SJCRH30 (cell line): ENCODE measurements at regions not wholly inside any gene's neighbourhood (a gene's known extent, or its start where the extent isn't known, plus 50 kb on each side); places are given as distances from the start of the nearest gene placed in this dataset.

Experiments
- DNase-seq, 2 experiments: peaks; one replicate each; pipeline ENCODE4 v3.0.0-alpha.2; 2015 to 2020
- H3K27ac ChIP-seq: fragments of 250-450 bp; sonication (Bioruptor Pico); 2 replicates; pipeline ENCODE4 v1.5.1; 2020; ENCODE audit warnings: mild to moderate bottlenecking, moderate library complexity
- H3K27me3 ChIP-seq: fragments of 250-450 bp; sonication (Bioruptor Pico); 2 replicates; pipeline ENCODE4 v1.5.1; 2020; ENCODE audit warnings: mild to moderate bottlenecking, moderate library complexity
- H3K36me3 ChIP-seq: fragments of 250-450 bp; sonication (Bioruptor Pico); 2 replicates; pipeline ENCODE4 v1.5.1; 2020; ENCODE audit warnings: mild to moderate bottlenecking, moderate library complexity
- H3K4me1 ChIP-seq: fragments of 250-450 bp; sonication (Bioruptor Pico); 2 replicates; pipeline ENCODE4 v1.5.1; 2020; ENCODE audit warnings: mild to moderate bottlenecking, moderate library complexity
- H3K4me3 ChIP-seq: fragments of 250-450 bp; sonication (Bioruptor Pico); 2 replicates; pipeline ENCODE4 v1.5.1; 2020; ENCODE audit warnings: mild to moderate bottlenecking, moderate library complexity
- H3K9me3 ChIP-seq: fragments of 250-450 bp; sonication (Bioruptor Pico); replicated peaks from 2 replicates; pipeline ENCODE4 v1.5.1; 2020; ENCODE audit warnings: mild to moderate bottlenecking, moderate library complexity

DNA sequence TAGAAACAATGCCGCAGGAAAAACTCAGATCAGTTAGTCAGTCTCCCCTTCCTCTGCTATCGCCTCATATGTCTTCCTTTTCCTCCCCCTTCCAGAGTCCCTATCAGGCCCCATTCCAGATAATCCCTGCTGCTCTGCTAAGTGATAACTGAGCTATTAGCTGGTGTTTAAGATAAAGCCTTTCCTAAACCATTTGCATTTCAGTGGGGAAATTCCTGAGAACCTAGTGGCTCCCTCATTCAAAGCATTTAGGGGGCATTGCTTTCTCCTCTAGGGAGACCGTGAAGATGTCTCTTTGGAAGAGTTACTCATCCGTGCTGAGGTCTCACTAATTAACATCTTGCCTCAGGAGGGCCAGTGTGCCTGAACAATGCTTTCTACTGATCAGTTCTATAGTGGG is 401.6 kb downstream of the NPIPA7 start:
- Histone ChIP-seq H3K4me3 (no peak overlapping the region), H3K9me3 (no peaks in the 10 kb centered on the region), H3K36me3 (no peaks in the 10 kb centered on the region), H3K27me3 (no peaks in the 10 kb centered on the region), H3K4me1 (no peaks in the 10 kb centered on the region), H3K27ac (no peak overlapping the region)
- DNase-seq = no peak

DNA sequence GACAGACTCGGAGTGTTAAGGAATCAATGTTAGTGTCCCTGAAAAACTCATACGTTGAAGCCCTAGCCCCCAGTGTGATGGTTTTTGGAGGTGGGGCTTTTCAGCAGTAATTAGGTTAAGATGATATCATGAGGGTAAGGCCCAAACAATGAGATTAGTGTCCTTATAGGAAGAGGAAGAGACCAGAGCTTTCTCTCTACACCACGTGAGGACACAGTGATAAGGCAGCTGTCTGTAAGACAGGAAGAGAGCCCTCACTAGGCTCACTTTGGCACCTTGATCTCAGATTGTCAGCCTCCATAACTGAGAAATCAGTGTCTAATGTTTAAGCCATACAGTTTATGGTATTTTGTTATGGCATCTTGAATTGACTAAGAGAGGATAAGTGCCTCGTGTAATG is 403.2 kb downstream of the NPIPA7 start:
- Histone ChIP-seq H3K27ac (no peak overlapping the region), H3K36me3 (no peaks in the 10 kb centered on the region), H3K4me1 (no peaks in the 10 kb centered on the region), H3K27me3 (no peaks in the 10 kb centered on the region), H3K4me3 (no peak overlapping the region), H3K9me3 (no peaks in the 10 kb centered on the region)
- DNase-seq = no peak

DNA sequence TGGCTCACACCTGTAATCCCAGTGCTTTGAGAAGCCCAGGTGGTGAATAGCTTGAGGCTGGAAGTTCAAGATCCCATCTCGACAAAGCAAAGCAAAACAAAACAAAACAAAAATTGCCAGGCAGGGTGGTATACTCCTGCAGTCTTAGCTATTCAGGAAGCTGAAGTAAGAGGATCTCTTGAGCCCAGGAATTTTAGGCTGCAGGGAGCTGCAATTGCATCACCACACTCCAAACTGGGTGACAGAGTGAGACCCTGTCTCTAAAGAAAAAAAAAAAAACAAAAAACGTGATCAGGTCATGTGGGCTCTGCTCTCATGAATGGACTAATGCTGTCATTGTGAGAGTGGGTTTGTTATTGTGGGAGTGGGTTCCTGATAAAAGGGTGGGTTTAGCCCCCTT is 409.1 kb downstream of the NPIPA7 start:
- DNase-seq = no peak
- Histone ChIP-seq H3K9me3 (no peaks in the 10 kb centered on the region), H3K27me3 (no peaks in the 10 kb centered on the region), H3K36me3 (no peaks in the 10 kb centered on the region), H3K27ac (no peak overlapping the region), H3K4me3 (no peak overlapping the region), H3K4me1 (no peaks in the 10 kb centered on the region)

DNA sequence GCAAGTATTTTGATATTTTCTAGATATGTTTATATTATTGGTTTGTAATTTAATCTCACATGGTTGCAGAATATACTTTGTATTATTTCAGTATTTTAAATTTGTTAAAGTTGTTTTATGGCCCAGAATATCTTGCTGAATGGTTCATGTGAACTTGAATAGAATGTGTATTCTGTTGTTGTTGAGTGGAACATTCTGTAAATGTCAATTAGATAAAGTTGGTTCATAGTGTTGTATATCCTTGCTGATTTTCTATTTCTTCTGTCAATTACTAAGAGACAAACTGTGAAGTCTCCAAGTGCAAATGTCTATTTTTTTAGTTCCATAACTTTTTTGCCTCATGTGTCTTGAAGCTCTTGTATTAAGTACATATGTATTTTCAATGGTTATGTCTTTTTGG is 411.7 kb downstream of the NPIPA7 start:
- Histone ChIP-seq H3K4me3 (no peak overlapping the region), H3K27ac (no peak overlapping the region), H3K36me3 (no peaks in the 10 kb centered on the region), H3K9me3 (no peaks in the 10 kb centered on the region), H3K27me3 (no peaks in the 10 kb centered on the region), H3K4me1 (no peaks in the 10 kb centered on the region)
- DNase-seq = no peak

DNA sequence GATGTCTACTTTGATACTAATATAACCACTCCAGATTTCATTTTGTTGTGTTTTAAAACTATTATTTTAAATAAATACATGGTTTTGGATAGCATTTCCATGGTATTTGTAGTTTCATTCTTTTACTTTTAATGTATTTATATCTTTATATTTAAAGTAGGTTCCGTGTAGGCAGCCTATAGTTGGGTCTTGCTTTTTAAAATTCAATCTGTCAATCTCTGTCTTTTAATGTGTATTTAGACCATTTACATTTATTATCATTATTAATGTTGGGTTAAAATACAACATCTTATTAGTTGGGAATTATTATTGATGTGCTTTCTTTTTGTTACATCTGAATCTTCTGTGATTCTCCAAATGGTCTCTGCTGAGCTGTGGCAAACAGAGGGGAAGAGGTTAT is 412.1 kb downstream of the NPIPA7 start:
- H3K9me3 ChIP-seq = no peaks in the 10 kb centered on the region
- H3K27me3 ChIP-seq = no peaks in the 10 kb centered on the region
- H3K36me3 ChIP-seq = no peaks in the 10 kb centered on the region
- no peak overlapping the region for H3K27ac ChIP-seq
- no peak overlapping the region for H3K4me3 ChIP-seq
- DNase-seq = no peak
- H3K4me1 ChIP-seq = no peaks in the 10 kb centered on the region

GRCh38 chr16:16797239-16797638 is 418.3 kb downstream of the NPIPA7 start:
- peak; percentile 15 to 38 for DNase-seq
- Histone ChIP-seq H3K4me1 (no peaks in the 10 kb centered on the region), H3K27ac (no peak overlapping the region), H3K4me3 (no peak overlapping the region), H3K36me3 (no peaks in the 10 kb centered on the region), H3K27me3 (no peaks in the 10 kb centered on the region), H3K9me3 (no peaks in the 10 kb centered on the region)

- H3K9me3 ChIP-seq = no peaks in the 10 kb centered on the region
- no peaks in the 10 kb centered on the region for H3K4me1 ChIP-seq
- no peak overlapping the region for H3K27ac ChIP-seq
- H3K27me3 ChIP-seq = no peaks in the 10 kb centered on the region
- no peaks in the 10 kb centered on the region for H3K36me3 ChIP-seq
- no peak overlapping the region for H3K4me3 ChIP-seq
- no peak for DNase-seq
Measured at GRCh38 chr16:16798504-16798903, 419.6 kb downstream of the NPIPA7 start.

- no peaks in the 10 kb centered on the region for H3K9me3 ChIP-seq
- H3K4me3 ChIP-seq = no peak overlapping the region
- H3K36me3 ChIP-seq = no peaks in the 10 kb centered on the region
- H3K27me3 ChIP-seq = no peaks in the 10 kb centered on the region
- no peak overlapping the region for H3K27ac ChIP-seq
- DNase-seq = no peak
- no peaks in the 10 kb centered on the region for H3K4me1 ChIP-seq
Measured at GRCh38 chr16:16805809-16806208, 426.9 kb downstream of the NPIPA7 start.

DNA sequence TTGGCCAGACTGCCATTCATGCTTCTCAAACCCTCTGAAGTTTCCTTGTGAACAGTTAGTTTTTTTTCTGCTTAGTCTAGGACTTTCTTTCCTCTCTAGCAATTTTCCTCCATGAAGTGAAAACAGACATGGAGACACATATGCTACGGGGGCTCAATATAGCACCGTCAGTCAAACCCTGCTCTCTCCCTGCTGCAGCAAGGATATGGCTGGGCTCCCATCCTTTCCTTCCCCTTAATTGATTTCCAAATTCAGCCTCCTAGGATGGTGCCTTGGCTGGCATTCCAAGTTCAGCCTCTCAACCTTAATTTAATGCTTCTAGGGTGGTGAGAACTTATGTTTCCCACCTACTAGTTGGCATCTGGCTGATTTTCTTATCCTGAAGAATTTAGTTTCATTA is 436.7 kb downstream of the NPIPA7 start:
- Histone ChIP-seq H3K36me3 (no peaks in the 10 kb centered on the region), H3K27me3 (no peaks in the 10 kb centered on the region), H3K4me3 (no peak overlapping the region), H3K27ac (no peak overlapping the region), H3K9me3 (no peaks in the 10 kb centered on the region), H3K4me1 (no peaks in the 10 kb centered on the region)
- DNase-seq = no peak

GRCh38 chr16:16817196-16817595 is 438.3 kb downstream of the NPIPA7 start:
- Histone ChIP-seq H3K27ac (no peak overlapping the region), H3K9me3 (no peaks in the 10 kb centered on the region), H3K4me3 (no peak overlapping the region), H3K36me3 (no peaks in the 10 kb centered on the region), H3K27me3 (no peaks in the 10 kb centered on the region), H3K4me1 (no peaks in the 10 kb centered on the region)
- DNase-seq = no peak

GRCh38 chr16:16821261-16821660 is 442.3 kb downstream of the NPIPA7 start:
- Histone ChIP-seq H3K36me3 (no peaks in the 10 kb centered on the region), H3K27ac (no peak overlapping the region), H3K27me3 (no peaks in the 10 kb centered on the region), H3K4me1 (no peaks in the 10 kb centered on the region), H3K4me3 (no peak overlapping the region), H3K9me3 (no peaks in the 10 kb centered on the region)
- DNase-seq = no peak

GRCh38 chr16:16828913-16829398 is 450.0 kb downstream of the NPIPA7 start:
- DNase-seq = peak in 1 of 2 experiments; percentile 9
- Histone ChIP-seq H3K27me3 (no peaks in the 10 kb centered on the region), H3K36me3 (no peaks in the 10 kb centered on the region), H3K27ac (no peak overlapping the region), H3K4me1 (no peaks in the 10 kb centered on the region), H3K9me3 (no peaks in the 10 kb centered on the region), H3K4me3 (no peak overlapping the region)

- no peaks in the 10 kb centered on the region for H3K9me3 ChIP-seq
- H3K4me1 ChIP-seq = no peaks in the 10 kb centered on the region
- no peak overlapping the region for H3K4me3 ChIP-seq
- H3K27ac ChIP-seq = no peak overlapping the region
- H3K27me3 ChIP-seq = no peaks in the 10 kb centered on the region
- no peak for DNase-seq
- H3K36me3 ChIP-seq = no peaks in the 10 kb centered on the region
Measured at GRCh38 chr16:16830401-16830800, 451.5 kb downstream of the NPIPA7 start.

DNA sequence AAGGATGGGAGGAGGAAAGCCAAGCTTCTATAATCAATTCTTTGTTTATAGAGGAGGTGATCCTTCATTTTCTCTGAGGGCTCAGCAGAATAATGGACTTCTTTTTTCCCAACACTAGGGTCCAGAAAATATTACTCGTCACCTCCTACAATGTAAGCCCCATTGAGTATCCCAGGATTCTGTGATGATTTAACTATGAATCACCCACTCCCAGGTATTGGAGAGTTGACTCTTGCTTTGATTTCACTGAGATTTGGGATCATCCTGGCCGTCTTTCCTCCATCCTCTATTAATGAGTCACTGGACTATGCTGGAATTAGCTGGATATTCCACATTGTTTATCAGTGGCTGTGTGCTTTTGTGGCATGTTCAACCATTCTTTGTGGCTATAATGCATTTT is 452.0 kb downstream of the NPIPA7 start:
- no peak overlapping the region for H3K27ac ChIP-seq
- no peaks in the 10 kb centered on the region for H3K27me3 ChIP-seq
- H3K9me3 ChIP-seq = no peaks in the 10 kb centered on the region

GRCh38 chr16:16833165-16833564 is 454.2 kb downstream of the NPIPA7 start:
- H3K4me1 ChIP-seq = no peaks in the 10 kb centered on the region
- no peaks in the 10 kb centered on the region for H3K9me3 ChIP-seq
- no peak overlapping the region for H3K4me3 ChIP-seq
- H3K27me3 ChIP-seq = no peaks in the 10 kb centered on the region
- H3K36me3 ChIP-seq = no peaks in the 10 kb centered on the region
- no peak for DNase-seq
- no peak overlapping the region for H3K27ac ChIP-seq

More for the DNA sequence above, 452.0 kb downstream of the NPIPA7 start:
- no peaks in the 10 kb centered on the region for H3K4me1 ChIP-seq
- H3K36me3 ChIP-seq = no peaks in the 10 kb centered on the region
- no peak overlapping the region for H3K4me3 ChIP-seq
- no peak for DNase-seq

DNA sequence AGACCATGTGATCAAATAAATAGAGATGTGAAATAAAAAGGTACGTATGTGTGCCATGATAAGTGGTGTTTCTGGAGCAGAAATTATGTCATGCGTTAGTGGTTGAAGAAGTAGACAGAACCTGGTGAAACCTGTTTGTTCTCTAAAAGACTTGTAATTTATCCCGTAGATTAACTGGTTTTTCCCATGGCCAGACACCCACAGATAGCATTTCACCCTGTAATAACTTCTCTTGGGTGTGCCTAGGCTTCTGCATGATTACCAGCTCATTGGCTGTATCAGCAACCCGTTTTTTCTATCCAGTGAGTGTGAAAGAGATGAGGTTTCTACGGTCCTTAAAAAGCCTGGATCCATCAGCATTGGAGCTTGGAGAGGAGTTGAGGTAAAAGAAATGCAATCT is 471.3 kb downstream of the NPIPA7 start:
- no peak overlapping the region for H3K4me3 ChIP-seq
- DNase-seq = no peak
- no peaks in the 10 kb centered on the region for H3K27me3 ChIP-seq
- H3K36me3 ChIP-seq = no peaks in the 10 kb centered on the region
- no peak overlapping the region for H3K27ac ChIP-seq
- H3K9me3 ChIP-seq = no peaks in the 10 kb centered on the region
- no peaks in the 10 kb centered on the region for H3K4me1 ChIP-seq

- H3K36me3 ChIP-seq = no peaks in the 10 kb centered on the region
- no peak overlapping the region for H3K27ac ChIP-seq
- H3K27me3 ChIP-seq = no peaks in the 10 kb centered on the region
- DNase-seq = no peak
- no peaks in the 10 kb centered on the region for H3K4me1 ChIP-seq
- H3K9me3 ChIP-seq = no peaks in the 10 kb centered on the region
- no peak overlapping the region for H3K4me3 ChIP-seq
Measured at GRCh38 chr16:16857012-16857411, 478.1 kb downstream of the NPIPA7 start.
